GM12878 (cell line): ENCODE measurements at regions not wholly inside any gene's neighbourhood (a gene's known extent, or its start where the extent isn't known, plus 50 kb on each side); places are given as distances from the start of the nearest gene placed in this dataset.

Source experiments
- ATAC-seq: fragments of 200-7000 bp; cut with Tn5 transposase; 3 replicates; pipeline ENCODE4 v1.9.1; 2020; ENCODE audit warnings: mild to moderate bottlenecking, moderate library complexity
- BruUV-seq: library from RNA; stranded (reverse); fragments of 400-500 nt; replicated peaks from 2 replicates; lab custom pipeline; 2021; lab: Mats Ljungman, UMichigan
- CTCF ChIA-PET: fragments of 300-600 bp; sonication (Branson Sonifier 250); formaldehyde crosslinking; extraction: SDS; loops from one replicate; lab custom pipeline; 2021; ENCODE audit warnings: inconsistent platforms; lab: Yijun Ruan, JAX
- POLR2A ChIA-PET: fragments of 350-600 bp; formaldehyde crosslinking; extraction: SDS; loops from one replicate; lab custom pipeline; 2021; ENCODE audit warnings: inconsistent platforms; lab: Charles Lee
- RAD21 ChIA-PET: fragments of 300-600 bp; sonication (Branson Sonifier 250); formaldehyde crosslinking; loops from one replicate; lab custom pipeline; 2023; ENCODE audit warnings: antibody characterized with exemption; ENCODE audit not compliant: unreplicated experiment; lab: Charles Lee
- SMC1A ChIA-PET: fragments of 300-600 bp; sonication (Branson Sonifier 250); formaldehyde crosslinking; loops from one replicate; lab custom pipeline; 2023; ENCODE audit not compliant: unreplicated experiment, uncharacterized antibody; lab: Charles Lee
- DNase-seq: peaks from one replicate; pipeline ENCODE4 v3.0.0-alpha.2; 2011; ENCODE audit warnings: low read depth, low spot score
- FAIRE-seq: peaks from 3 replicates; lab custom pipeline; 2011; peaks lifted over from hg19 to GRCh38; lab: Jason Lieb, UNC
- H2AFZ ChIP-seq: 2 replicates; pipeline ENCODE4 v1.6.0; 2011; ENCODE audit warnings: low read depth, low read length, control low read depth; ENCODE audit not compliant: control insufficient read depth
- H3K27ac ChIP-seq: 2 replicates; pipeline ENCODE4 v1.5.1; 2011; ENCODE audit warnings: control low read depth; ENCODE audit not compliant: control insufficient read depth, insufficient read depth
- H3K27me3 ChIP-seq, 2 experiments: replicated peaks in 1 of 2; 2 replicates each; pipeline versions ENCODE4 v1.6.0 to v1.6.1; 2011; ENCODE audit warnings: low read length in 1 of 2; ENCODE audit not compliant: control insufficient read depth in 2 of 2, insufficient read depth in 2 of 2
- H3K36me3 ChIP-seq, 2 experiments: 2 replicates each; pipeline ENCODE4 v1.5.1; 2011; ENCODE audit warnings: low read length in 1 of 2; ENCODE audit not compliant: control insufficient read depth in 2 of 2, insufficient read depth in 2 of 2
- H3K4me1 ChIP-seq: 2 replicates; pipeline ENCODE4 v1.6.1; 2011; ENCODE audit warnings: mild to moderate bottlenecking, low read length, moderate library complexity, mixed read lengths; ENCODE audit not compliant: control insufficient read depth, insufficient read depth
- H3K4me2 ChIP-seq: 2 replicates; pipeline ENCODE4 v1.6.0; 2011; ENCODE audit warnings: control low read depth; ENCODE audit not compliant: control insufficient read depth, insufficient read depth
- H3K4me3 ChIP-seq: fragments of 200-600 bp; sonication (generic); 2 replicates; pipeline ENCODE4 v1.5.1; 2016
- H3K79me2 ChIP-seq: 2 replicates; pipeline ENCODE4 v1.6.0; 2011; ENCODE audit warnings: low read length; ENCODE audit not compliant: control insufficient read depth, insufficient read depth
- H3K9ac ChIP-seq: 2 replicates; pipeline ENCODE4 v1.8.0; 2011; ENCODE audit warnings: low read length, control low read depth, mixed read lengths; ENCODE audit not compliant: control insufficient read depth, insufficient read depth
- H3K9me3 ChIP-seq: replicated peaks from 3 replicates; pipeline ENCODE4 v1.5.1; 2011; ENCODE audit warnings: mild to moderate bottlenecking, low read length; ENCODE audit not compliant: control insufficient read depth, insufficient read depth
- H4K20me1 ChIP-seq: 2 replicates; pipeline ENCODE4 v1.6.0; 2011; ENCODE audit not compliant: control insufficient read depth, insufficient read depth
- BCL3 ChIP-seq: IDR thresholded peaks from 2 replicates; pipeline ENCODE4 v1.6.1; 2011; ENCODE audit warnings: borderline replicate concordance, low read depth, mild to moderate bottlenecking, moderate library complexity, low read length; ENCODE audit not compliant: insufficient read depth, poor library complexity, severe bottlenecking
- BMI1 ChIP-seq: fragments of 450-650 bp; IDR thresholded peaks from 2 replicates; pipeline ENCODE4 v1.6.1; 2016; ENCODE audit warnings: mild to moderate bottlenecking, moderate library complexity, borderline replicate concordance
- IRF5 ChIP-seq: fragments of 450-650 bp; IDR thresholded peaks from 2 replicates; pipeline ENCODE4 v1.6.1; 2017; ENCODE audit warnings: borderline replicate concordance
- JUND ChIP-seq: IDR thresholded peaks from 2 replicates; pipeline ENCODE4 v1.6.1; 2012; ENCODE audit warnings: low read depth, mild to moderate bottlenecking, low read length, improper control_type of control experiment, moderate library complexity
- MAX ChIP-seq: IDR thresholded peaks from 2 replicates; pipeline ENCODE4 v1.6.1; 2012; ENCODE audit warnings: low read depth, low read length, improper control_type of control experiment
- RFX5 ChIP-seq: IDR thresholded peaks from 2 replicates; pipeline ENCODE4 v1.6.1; 2011; ENCODE audit warnings: low read depth, low read length, improper control_type of control experiment
- SIN3A ChIP-seq: IDR thresholded peaks from 2 replicates; pipeline ENCODE4 v1.6.1; 2012; ENCODE audit warnings: low read depth, low read length, improper control_type of control experiment
- SPI1 ChIP-seq: IDR thresholded peaks from 2 replicates; pipeline ENCODE4 v1.6.1; 2011; ENCODE audit warnings: low read depth, mild to moderate bottlenecking, low read length, moderate library complexity, borderline replicate concordance; ENCODE audit not compliant: insufficient read depth
- WGBS: methylation state at CpG from one replicate; pipeline ENCODE4 v1.1.6; 2016; ENCODE audit warnings: low lambda C conversion rate; ENCODE audit not compliant: insufficient replicate concordance, insufficient coverage; ENCODE audit errors: missing lambda C conversion rate; 5-methylcytosine and 5-hydroxymethylcytosine counted together
- in situ Hi-C: fragments of 300-500 bp; cut with MboI; formaldehyde crosslinking; loops from 9 replicates; pipeline ENCODE4 v1.14.3; 2018; ENCODE audit warnings: mixed read lengths
- intact Hi-C: fragments of 100-400 bp; cut with micrococcal nuclease; formaldehyde crosslinking; loops from one replicate; pipeline ENCODE4 v1.14.2; 2022; ENCODE audit not compliant: unreplicated experiment

- H3K4me2 ChIP-seq, result no peak overlapping the region
- ATAC-seq, result no peak
- no peak overlapping the region for H3K4me3 ChIP-seq
- no peak overlapping the region for H3K27ac ChIP-seq
- CTCF ChIA-PET, result no interaction called here
- no peaks in the 10 kb centered on the region for H3K4me1 ChIP-seq
- RAD21 ChIA-PET, result no interaction called here
- no peak overlapping the region for H3K9ac ChIP-seq
- no peaks in the 10 kb centered on the region for H4K20me1 ChIP-seq
- H2AFZ ChIP-seq, result no peak overlapping the region
- in situ Hi-C loops (no loop called here), intact Hi-C loops (no loop called here)
- POLR2A ChIA-PET, result no interaction called here
- no peaks in the 10 kb centered on the region for H3K9me3 ChIP-seq
- TF ChIP-seq IRF5 (no peak), SPI1 (no peak), JUND (no peak), BMI1 (no peak), MAX (no peak), RFX5 (no peak)
- no peaks in the 10 kb centered on the region for H3K36me3 ChIP-seq
- 29% methylated on average over 11 of the region's 11 CpGs for WGBS
- BruUV-seq, result no TSS peak
- no peaks in the 10 kb centered on the region; a peak in 1 of 4 replicates for H3K27me3 ChIP-seq
- DNase-seq, result no peak
- H3K79me2 ChIP-seq, result no peaks in the 10 kb centered on the region
- FAIRE-seq, result no peak
- SMC1A ChIA-PET, result no interaction called here
These were observed 97.7 kb upstream of the PPP1R26 start for GRCh38 chr9:135381762-135382310.

GRCh38 chr9:135384226-135384625 is 95.4 kb upstream of the PPP1R26 start:
- intact Hi-C loops, result no loop called here
- H4K20me1 ChIP-seq, result no peaks in the 10 kb centered on the region
- ATAC-seq (no peak), FAIRE-seq (no peak), DNase-seq (no peak)
- H3K4me3 ChIP-seq, result no peak overlapping the region
- no peaks in the 10 kb centered on the region for H3K9me3 ChIP-seq
- no TSS peak for BruUV-seq
- in situ Hi-C loops, result no loop called here
- TF ChIP-seq BCL3 (no peak), SIN3A (no peak)
- H3K4me2 ChIP-seq, result no peak overlapping the region
- no peaks in the 10 kb centered on the region for H3K36me3 ChIP-seq
- H2AFZ ChIP-seq, result no peak overlapping the region
- H3K27ac ChIP-seq, result no peak overlapping the region
- RAD21 ChIA-PET, result no interaction called here
- SMC1A ChIA-PET, result no interaction called here
- no peaks in the 10 kb centered on the region; a peak in 1 of 4 replicates for H3K27me3 ChIP-seq
- H3K79me2 ChIP-seq, result no peaks in the 10 kb centered on the region
- CTCF ChIA-PET, result no interaction called here
- H3K4me1 ChIP-seq, result no peaks in the 10 kb centered on the region
- POLR2A ChIA-PET, result no interaction called here
- WGBS, result 36% methylated on average over 13 of the region's 13 CpGs
- no peak overlapping the region for H3K9ac ChIP-seq
